ENCODE measurements at regions not wholly inside any gene's neighbourhood (a gene's known extent, or its start where the extent isn't known, plus 50 kb on each side); places are given as distances from the start of the nearest gene placed in this dataset.

DNA sequence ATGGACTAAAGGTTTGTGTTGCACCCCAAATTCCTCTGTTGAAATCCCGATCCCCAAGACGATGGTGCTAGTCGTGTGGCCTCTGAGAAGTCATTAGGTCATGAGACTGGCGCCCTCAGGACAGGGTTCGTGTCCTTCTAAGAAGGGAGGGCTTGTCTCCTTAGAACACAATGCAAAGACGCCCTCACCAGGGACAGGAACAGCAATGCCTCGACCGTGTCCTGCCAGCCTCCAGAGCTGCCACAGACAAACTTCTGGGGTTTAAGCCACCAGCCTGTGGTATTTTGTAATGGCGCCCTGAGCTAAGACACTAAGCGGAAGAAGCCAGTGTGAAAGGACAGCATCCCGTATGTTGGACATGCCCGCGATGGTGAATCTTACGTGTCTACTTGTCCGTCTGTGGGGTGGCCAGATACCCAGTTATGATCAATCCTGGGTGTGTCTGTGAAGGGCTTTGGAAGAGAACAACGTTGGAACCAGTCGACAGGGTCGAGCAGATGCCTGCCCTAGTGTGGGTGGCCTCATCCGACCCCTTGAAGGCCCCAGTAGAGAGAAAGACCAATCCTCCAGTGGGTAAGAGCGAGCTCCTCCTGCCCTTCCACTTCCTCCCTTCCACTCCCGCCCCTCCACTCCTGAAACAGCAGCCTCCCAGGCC lies 279.2 kb upstream of the IRX2 start:
- TF ChIP-seq SP1 (IDR thresholded peaks at IDR 0.05) (no peak), ELF4 (IDR thresholded peaks at IDR 0.05) (no peak), CTBP1 (IDR thresholded peaks at IDR 0.05; ENCODE audit: borderline replicate concordance) (no peak), L3MBTL2 (conservative IDR thresholded peaks at IDR 0.05) (no peak), SUZ12 (IDR thresholded peaks at IDR 0.05) (no peak), ARNT (IDR thresholded peaks at IDR 0.05) (no peak), FOXK2 (IDR thresholded peaks at IDR 0.05) (no peak), FOXM1 (IDR thresholded peaks at IDR 0.05; ENCODE audit: borderline replicate concordance) (no peak), BHLHE40 (IDR thresholded peaks at IDR 0.05; ENCODE audit: borderline replicate concordance) (no peak)
- TF ChIP-seq, protein P1, sequence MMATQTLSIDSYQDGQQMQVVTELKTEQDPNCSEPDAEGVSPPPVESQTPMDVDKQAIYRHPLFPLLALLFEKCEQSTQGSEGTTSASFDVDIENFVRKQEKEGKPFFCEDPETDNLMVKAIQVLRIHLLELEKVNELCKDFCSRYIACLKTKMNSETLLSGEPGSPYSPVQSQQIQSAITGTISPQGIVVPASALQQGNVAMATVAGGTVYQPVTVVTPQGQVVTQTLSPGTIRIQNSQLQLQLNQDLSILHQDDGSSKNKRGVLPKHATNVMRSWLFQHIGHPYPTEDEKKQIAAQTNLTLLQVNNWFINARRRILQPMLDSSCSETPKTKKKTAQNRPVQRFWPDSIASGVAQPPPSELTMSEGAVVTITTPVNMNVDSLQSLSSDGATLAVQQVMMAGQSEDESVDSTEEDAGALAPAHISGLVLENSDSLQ (IDR thresholded peaks at IDR 0.05): no peak

All from HEK293T (cell line).